ENCODE measurements at regions not wholly inside any gene's neighbourhood (a gene's known extent, or its start where the extent isn't known, plus 50 kb on each side); places are given as distances from the start of the nearest gene placed in this dataset.

GRCh38 chr5:124404796-124405195, 341.6 kb downstream of the ZNF608 start:
- H3K4me3 ChIP-seq (ENCODE audit: low read depth, low read length): no peak overlapping the region
- no peaks in the 10 kb centered on the region for H3K27me3 ChIP-seq (replicated peaks)
- H3K27ac ChIP-seq: no peak overlapping the region
- in situ Hi-C loops (cut with HindIII; ENCODE audit: low pct_ligation_motif_present, low sequenced_read_pairs): no loop called here
- no peak for TF ChIP-seq CTCF (IDR thresholded peaks at IDR 0.05; ENCODE audit: low read depth, low read length, missing control alignments)
- DNase-seq: no peak
- H3K36me3 ChIP-seq (replicated peaks): no peaks in the 10 kb centered on the region

- no peak overlapping the region for H3K27ac ChIP-seq
- DNase-seq: no peak
- H3K4me3 ChIP-seq (ENCODE audit: low read depth, low read length): no peak overlapping the region
- no peak for TF ChIP-seq CTCF (IDR thresholded peaks at IDR 0.05; ENCODE audit: low read depth, low read length, missing control alignments)
- H3K36me3 ChIP-seq (replicated peaks): no peaks in the 10 kb centered on the region
- in situ Hi-C loops (cut with HindIII; ENCODE audit: low pct_ligation_motif_present, low sequenced_read_pairs): no loop called here
- no peaks in the 10 kb centered on the region for H3K27me3 ChIP-seq (replicated peaks)
These were observed 343.2 kb downstream of the ZNF608 start for GRCh38 chr5:124403281-124403680.

GRCh38 chr5:124402144-124402581, 344.3 kb downstream of the ZNF608 start:
- in situ Hi-C loops (cut with HindIII; ENCODE audit: low pct_ligation_motif_present, low sequenced_read_pairs): no loop called here

DNA sequence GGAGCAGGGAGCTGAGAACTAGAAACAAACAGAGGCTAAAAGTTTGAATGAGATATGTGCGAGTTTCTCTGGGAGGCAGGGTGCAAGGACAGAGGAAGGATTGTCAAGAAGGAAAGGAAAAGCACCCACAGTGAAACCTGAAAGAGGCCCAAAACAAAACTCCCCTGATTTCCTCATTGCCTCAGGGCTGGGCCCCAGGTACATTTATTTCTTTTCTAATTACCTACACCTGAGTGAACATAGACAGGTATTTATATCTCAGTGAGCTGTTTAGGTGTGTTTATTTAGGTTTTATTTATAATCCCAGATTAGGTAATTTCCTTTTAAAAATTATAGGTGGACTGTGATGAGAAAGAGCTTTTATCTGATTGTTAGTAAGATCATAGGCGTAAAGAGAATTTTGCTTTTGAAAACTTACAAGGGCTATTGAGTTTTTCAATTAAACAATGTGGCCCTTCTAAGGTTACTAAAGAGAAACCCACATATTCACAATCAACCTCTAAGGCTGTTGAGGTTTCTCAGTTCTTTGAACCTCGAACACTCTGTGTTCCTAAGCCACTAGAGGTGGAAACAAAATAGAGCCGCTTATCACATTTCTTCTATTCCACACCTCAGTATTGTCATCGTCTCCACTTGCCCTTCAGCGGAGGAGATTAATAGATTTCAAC, 344.8 kb downstream of the ZNF608 start:
- Histone ChIP-seq H3K4me3 (ENCODE audit: low read depth, low read length) (no peak overlapping the region), H3K27me3 (replicated peaks) (no peaks in the 10 kb centered on the region), H3K27ac (no peak overlapping the region), H3K36me3 (replicated peaks) (no peaks in the 10 kb centered on the region)
- DNase-seq: no peak
- TF ChIP-seq CTCF (IDR thresholded peaks at IDR 0.05; ENCODE audit: low read depth, low read length, missing control alignments): no peak
- in situ Hi-C loops (cut with HindIII; ENCODE audit: low pct_ligation_motif_present, low sequenced_read_pairs): no loop called here

More at GRCh38 chr5:124402144-124402581, 344.3 kb downstream of the ZNF608 start:
- TF ChIP-seq CTCF (IDR thresholded peaks at IDR 0.05; ENCODE audit: low read depth, low read length, missing control alignments): no peak
- Histone ChIP-seq H3K36me3 (replicated peaks) (no peaks in the 10 kb centered on the region), H3K27ac (no peak overlapping the region), H3K27me3 (replicated peaks) (no peaks in the 10 kb centered on the region), H3K4me3 (ENCODE audit: low read depth, low read length) (no peak overlapping the region)
- no peak for DNase-seq

DNA sequence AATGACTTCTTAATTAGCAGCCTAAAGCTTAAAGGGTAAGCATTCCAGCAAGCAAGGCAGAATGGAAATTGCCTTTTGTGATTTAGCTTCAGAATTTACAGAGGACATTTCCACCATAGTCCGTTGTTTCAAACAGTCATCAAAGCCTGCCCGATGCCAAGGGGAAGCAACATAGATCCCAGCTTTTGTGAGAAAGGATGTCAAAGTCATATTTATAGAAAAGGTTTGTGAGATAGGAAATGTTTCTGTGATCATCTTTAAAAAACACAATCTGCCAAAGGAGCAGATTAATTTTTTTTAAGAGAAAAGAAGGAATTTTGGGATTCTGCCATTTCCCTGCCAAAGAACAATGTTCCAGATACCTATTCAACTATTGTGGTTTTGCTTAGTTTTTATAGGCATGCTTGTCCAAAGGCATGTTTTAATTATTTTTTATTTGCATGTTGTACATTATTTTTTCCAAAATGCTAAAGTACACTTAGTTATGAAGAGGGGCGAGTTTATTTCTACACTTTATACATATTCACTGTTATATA, 346.9 kb downstream of the ZNF608 start:
- no peak for DNase-seq
- no peaks in the 10 kb centered on the region for H3K36me3 ChIP-seq (replicated peaks)
- no peaks in the 10 kb centered on the region for H3K27me3 ChIP-seq (replicated peaks)
- in situ Hi-C loops (cut with HindIII; ENCODE audit: low pct_ligation_motif_present, low sequenced_read_pairs): no loop called here
- no peak overlapping the region for H3K27ac ChIP-seq
- TF ChIP-seq CTCF (IDR thresholded peaks at IDR 0.05; ENCODE audit: low read depth, low read length, missing control alignments): no peak
- no peak overlapping the region for H3K4me3 ChIP-seq (ENCODE audit: low read depth, low read length)

GRCh38 chr5:124398460-124398859, 348.0 kb downstream of the ZNF608 start:
- H3K36me3 ChIP-seq (replicated peaks): no peaks in the 10 kb centered on the region
- in situ Hi-C loops (cut with HindIII; ENCODE audit: low pct_ligation_motif_present, low sequenced_read_pairs): no loop called here

More at GRCh38 chr5:124398460-124398859, 348.0 kb downstream of the ZNF608 start:
- no peak for TF ChIP-seq CTCF (IDR thresholded peaks at IDR 0.05; ENCODE audit: low read depth, low read length, missing control alignments)
- no peak overlapping the region for H3K4me3 ChIP-seq (ENCODE audit: low read depth, low read length)
- H3K27ac ChIP-seq: no peak overlapping the region
- DNase-seq: no peak
- H3K27me3 ChIP-seq (replicated peaks): no peaks in the 10 kb centered on the region
